Activated naive CD4-positive, alpha-beta T cell treated with anti-CD3 and anti-CD28 coated beads, Interleukin-2, amount 50 U/mL, for 72 hours (primary cell): ENCODE measurements at regions not wholly inside any gene's neighbourhood (a gene's known extent, or its start where the extent isn't known, plus 50 kb on each side); places are given as distances from the start of the nearest gene placed in this dataset.
A peak's percentile ranks its signal among the peaks of the same experiment; 100 is the strongest.

Experiments used
- ATAC-seq, 2 donors: fragments of 150-1000 bp; cut with Tn5 transposase; 2 replicates each; pipeline ENCODE4 v1.10.0; 2021; ENCODE audit warnings: mild to moderate bottlenecking in 2 of 2, moderate library complexity in 2 of 2
- DNase-seq, 2 donors: peaks; one replicate each; pipeline ENCODE4 v3.0.0; 2021 to 2022; ENCODE audit warnings: low spot score in 2 of 2
- H3K27ac Mint-ChIP-seq, 2 donors: one replicate each; pipeline ENCODE4 v1.8.0; 2022; ENCODE audit warnings: mild to moderate bottlenecking in 2 of 2, mixed read lengths in 2 of 2
- H3K36me3 Mint-ChIP-seq, 2 donors: one replicate each; pipeline ENCODE4 v1.8.0; 2022; ENCODE audit warnings: mixed read lengths in 2 of 2
- H3K9me3 Mint-ChIP-seq, 2 donors: one replicate each; pipeline ENCODE4 v1.8.0; 2022; ENCODE audit warnings: mixed read lengths in 2 of 2

GRCh38 chr18:54777118-54777791 is 51.0 kb upstream of the RAB27B start:
- H3K27ac Mint-ChIP-seq = no peak overlapping the region
- H3K36me3 Mint-ChIP-seq = no peaks in the 10 kb centered on the region
- peaks cover 0 to 4% of the 10 kb centered on the region in 2 donors for H3K9me3 Mint-ChIP-seq
- no peak for DNase-seq
- ATAC-seq = no peak

GRCh38 chr18:54777989-54778388 is 50.3 kb upstream of the RAB27B start:
- DNase-seq (no peak), ATAC-seq (no peak)
- Mint-ChIP-seq H3K36me3 (no peaks in the 10 kb centered on the region), H3K9me3 (peaks cover 0 to 4% of the 10 kb centered on the region in 2 donors), H3K27ac (peak overlapping the region in 1 of 2 donors; percentile 26)
